ENCODE measurements at regions not wholly inside any gene's neighbourhood (a gene's known extent, or its start where the extent isn't known, plus 50 kb on each side); places are given as distances from the start of the nearest gene placed in this dataset.

DNA sequence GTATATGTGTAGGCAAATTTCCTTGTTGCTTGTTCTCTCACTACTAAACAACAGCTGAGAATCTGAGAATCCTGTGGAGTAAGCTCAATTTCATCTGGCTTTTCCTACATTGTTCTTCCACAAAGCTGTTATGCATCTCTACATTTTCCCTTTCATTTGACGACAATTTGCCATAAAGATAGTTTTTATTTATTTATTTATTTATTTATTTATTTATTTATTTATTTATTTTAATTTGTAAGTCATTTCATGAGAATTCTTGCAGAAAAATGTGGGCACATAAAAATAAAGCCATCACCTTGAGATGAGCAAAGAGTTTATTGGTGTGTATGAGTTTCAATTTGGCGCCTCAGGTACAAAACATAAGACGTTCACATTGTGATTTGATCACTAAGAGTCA, 545.9 kb upstream of the SEL1L start:
- no CpG with 5 or more reads among the region's 3 CpGs for WGBS (ENCODE audit: extremely low coverage, insufficient coverage, insufficient read length)

GRCh38 chr14:82080370-82080769, 546.7 kb upstream of the SEL1L start:
- Histone ChIP-seq H2AK5ac (ENCODE audit: low read length) (no peak overlapping the region), H4K8ac (ENCODE audit: low read depth, low read length) (no peak overlapping the region), H3K79me1 (ENCODE audit: low read length) (no peaks in the 10 kb centered on the region), H2BK12ac (ENCODE audit: low read length) (no peak overlapping the region), H4K91ac (ENCODE audit: low read depth, low read length) (no peak overlapping the region), H3K9ac (ENCODE audit: low read length) (no peak overlapping the region), H2BK120ac (ENCODE audit: insufficient read depth, low read length, poor library complexity) (no peak overlapping the region), H3K4ac (ENCODE audit: low read depth, low read length) (no peak overlapping the region), H3K4me1 (ENCODE audit: control insufficient read depth in 1 of 2, insufficient read depth in 2 of 2, low read length in 2 of 2) (no peaks in the 10 kb centered on the region), H3K27ac (ENCODE audit: low read depth, low read length) (no peak overlapping the region), H3K36me3 (ENCODE audit: control insufficient read depth in 1 of 2, insufficient read depth in 2 of 2, low read length in 2 of 2) (no peaks in the 10 kb centered on the region), H3K18ac (ENCODE audit: low read length) (no peak overlapping the region), H2BK5ac (ENCODE audit: low read depth, low read length, poor library complexity) (no peak overlapping the region), H4K12ac (ENCODE audit: low read depth, low read length) (no peak overlapping the region), H2AFZ (ENCODE audit: insufficient read depth, low read length, poor library complexity) (no peak overlapping the region), H3K4me2 (ENCODE audit: low read length) (no peak overlapping the region), H3K23ac (ENCODE audit: low read length) (no peak overlapping the region), H3K4me3 (ENCODE audit: low read depth, low read length) (no peak overlapping the region), H3K27me3 (ENCODE audit: insufficient read depth, low read length) (no peaks in the 10 kb centered on the region), H3K9me3 (ENCODE audit: insufficient read depth, low read depth, low read length) (no peaks in the 10 kb centered on the region), H3K14ac (ENCODE audit: low read length) (no peak overlapping the region), H3K79me2 (ENCODE audit: control insufficient read depth, insufficient read depth, low read length, poor library complexity) (no peaks in the 10 kb centered on the region)
- DNase-seq = no peak
- WGBS (ENCODE audit: extremely low coverage, insufficient coverage, insufficient read length) = no CpG with 5 or more reads among the region's 4 CpGs

More for the DNA sequence above, 545.9 kb upstream of the SEL1L start:
- no peak overlapping the region for H2AFZ ChIP-seq (ENCODE audit: insufficient read depth, low read length, poor library complexity)
- no peak overlapping the region for H3K23ac ChIP-seq (ENCODE audit: low read length)
- H3K27me3 ChIP-seq (ENCODE audit: insufficient read depth, low read length) = no peaks in the 10 kb centered on the region
- H3K79me1 ChIP-seq (ENCODE audit: low read length) = no peaks in the 10 kb centered on the region
- no peak overlapping the region for H4K8ac ChIP-seq (ENCODE audit: low read depth, low read length)
- H2AK5ac ChIP-seq (ENCODE audit: low read length) = no peak overlapping the region
- H3K14ac ChIP-seq (ENCODE audit: low read length) = no peak overlapping the region
- H3K36me3 ChIP-seq (ENCODE audit: control insufficient read depth in 1 of 2, insufficient read depth in 2 of 2, low read length in 2 of 2) = no peaks in the 10 kb centered on the region
- no peaks in the 10 kb centered on the region for H3K4me1 ChIP-seq (ENCODE audit: control insufficient read depth in 1 of 2, insufficient read depth in 2 of 2, low read length in 2 of 2)
- no peak overlapping the region for H3K27ac ChIP-seq (ENCODE audit: low read depth, low read length)
- no peak for DNase-seq
- H3K79me2 ChIP-seq (ENCODE audit: control insufficient read depth, insufficient read depth, low read length, poor library complexity) = no peaks in the 10 kb centered on the region
- H2BK5ac ChIP-seq (ENCODE audit: low read depth, low read length, poor library complexity) = no peak overlapping the region
- no peak overlapping the region for H3K4me3 ChIP-seq (ENCODE audit: low read depth, low read length)
- no peak overlapping the region for H3K4ac ChIP-seq (ENCODE audit: low read depth, low read length)
- no peak overlapping the region for H2BK12ac ChIP-seq (ENCODE audit: low read length)
- H2BK120ac ChIP-seq (ENCODE audit: insufficient read depth, low read length, poor library complexity) = no peak overlapping the region
- no peak overlapping the region for H4K12ac ChIP-seq (ENCODE audit: low read depth, low read length)
- no peak overlapping the region for H3K18ac ChIP-seq (ENCODE audit: low read length)
- no peak overlapping the region for H3K9ac ChIP-seq (ENCODE audit: low read length)
- no peak overlapping the region for H4K91ac ChIP-seq (ENCODE audit: low read depth, low read length)
- no peak overlapping the region for H3K4me2 ChIP-seq (ENCODE audit: low read length)
- no peaks in the 10 kb centered on the region for H3K9me3 ChIP-seq (ENCODE audit: insufficient read depth, low read depth, low read length)

DNA sequence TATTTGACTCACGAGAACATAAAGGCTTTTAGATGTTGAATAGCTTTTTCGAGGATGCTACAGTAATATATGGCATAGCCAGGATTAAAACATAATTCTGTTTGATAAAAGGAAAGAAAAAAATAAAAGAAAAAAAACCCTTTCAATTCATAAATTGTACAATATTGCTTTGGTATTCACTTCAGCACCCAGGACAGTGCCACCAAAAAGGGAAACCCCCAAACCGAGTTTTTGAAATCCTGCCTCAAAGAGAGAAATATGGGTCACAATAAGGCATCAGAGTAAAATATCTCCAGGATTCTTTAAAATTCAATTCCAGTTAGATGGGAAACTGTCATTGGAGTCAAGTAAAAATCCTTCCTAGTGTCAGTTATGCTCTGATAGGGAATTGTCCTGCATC, 551.2 kb upstream of the SEL1L start:
- H4K8ac ChIP-seq (ENCODE audit: low read depth, low read length) = no peak overlapping the region

DNA sequence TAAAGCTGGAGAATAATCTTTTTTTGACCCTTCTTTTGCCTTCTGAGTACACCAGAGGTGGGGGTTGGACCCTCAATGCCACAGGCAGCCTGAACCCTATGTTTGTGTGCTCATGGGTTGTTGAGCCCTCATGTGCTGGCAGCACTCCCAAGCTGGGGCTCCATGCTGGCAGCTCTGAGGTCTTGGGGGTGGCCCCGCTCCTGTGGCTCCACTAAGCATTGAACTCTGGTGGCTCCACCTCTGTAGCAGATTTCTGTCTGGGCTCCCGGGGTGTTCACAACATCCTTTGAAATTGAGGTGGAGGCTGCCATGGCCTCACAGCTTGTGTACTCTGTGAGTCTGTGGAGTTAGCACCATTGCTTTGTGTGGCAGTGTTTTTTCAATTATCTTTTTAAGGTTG, 557.4 kb upstream of the SEL1L start:
- Histone ChIP-seq H3K9ac (ENCODE audit: low read length) (no peak overlapping the region), H2AK5ac (ENCODE audit: low read length) (no peak overlapping the region), H4K12ac (ENCODE audit: low read depth, low read length) (no peak overlapping the region), H3K79me2 (ENCODE audit: control insufficient read depth, insufficient read depth, low read length, poor library complexity) (no peaks in the 10 kb centered on the region), H2BK12ac (ENCODE audit: low read length) (no peak overlapping the region), H3K27ac (ENCODE audit: low read depth, low read length) (no peak overlapping the region), H3K9me3 (ENCODE audit: insufficient read depth, low read depth, low read length) (no peaks in the 10 kb centered on the region), H2BK5ac (ENCODE audit: low read depth, low read length, poor library complexity) (no peak overlapping the region), H3K4me1 (ENCODE audit: control insufficient read depth in 1 of 2, insufficient read depth in 2 of 2, low read length in 2 of 2) (no peaks in the 10 kb centered on the region), H3K4me3 (ENCODE audit: low read depth, low read length) (no peak overlapping the region), H3K23ac (ENCODE audit: low read length) (no peak overlapping the region), H3K36me3 (ENCODE audit: control insufficient read depth in 1 of 2, insufficient read depth in 2 of 2, low read length in 2 of 2) (no peaks in the 10 kb centered on the region), H3K27me3 (ENCODE audit: insufficient read depth, low read length) (no peaks in the 10 kb centered on the region), H3K18ac (ENCODE audit: low read length) (no peak overlapping the region), H4K8ac (ENCODE audit: low read depth, low read length) (no peak overlapping the region), H2BK120ac (ENCODE audit: insufficient read depth, low read length, poor library complexity) (no peak overlapping the region), H3K14ac (ENCODE audit: low read length) (no peak overlapping the region), H3K4me2 (ENCODE audit: low read length) (no peak overlapping the region), H3K79me1 (ENCODE audit: low read length) (no peaks in the 10 kb centered on the region), H2AFZ (ENCODE audit: insufficient read depth, low read length, poor library complexity) (no peak overlapping the region), H4K91ac (ENCODE audit: low read depth, low read length) (no peak overlapping the region), H3K4ac (ENCODE audit: low read depth, low read length) (no peak overlapping the region)
- no peak for DNase-seq
- no CpG with 5 or more reads among the region's 2 CpGs for WGBS (ENCODE audit: extremely low coverage, insufficient coverage, insufficient read length)

More for the DNA sequence above, 551.2 kb upstream of the SEL1L start:
- Histone ChIP-seq H3K14ac (ENCODE audit: low read length) (no peak overlapping the region), H3K23ac (ENCODE audit: low read length) (no peak overlapping the region), H4K91ac (ENCODE audit: low read depth, low read length) (no peak overlapping the region), H3K27ac (ENCODE audit: low read depth, low read length) (no peak overlapping the region), H3K4me3 (ENCODE audit: low read depth, low read length) (no peak overlapping the region), H3K4me1 (ENCODE audit: control insufficient read depth in 1 of 2, insufficient read depth in 2 of 2, low read length in 2 of 2) (no peaks in the 10 kb centered on the region), H3K18ac (ENCODE audit: low read length) (no peak overlapping the region), H3K27me3 (ENCODE audit: insufficient read depth, low read length) (no peaks in the 10 kb centered on the region), H3K36me3 (ENCODE audit: control insufficient read depth in 1 of 2, insufficient read depth in 2 of 2, low read length in 2 of 2) (no peaks in the 10 kb centered on the region), H3K4ac (ENCODE audit: low read depth, low read length) (no peak overlapping the region), H3K4me2 (ENCODE audit: low read length) (no peak overlapping the region), H4K12ac (ENCODE audit: low read depth, low read length) (no peak overlapping the region), H2BK12ac (ENCODE audit: low read length) (no peak overlapping the region), H2BK5ac (ENCODE audit: low read depth, low read length, poor library complexity) (no peak overlapping the region), H3K79me1 (ENCODE audit: low read length) (no peaks in the 10 kb centered on the region), H3K9me3 (ENCODE audit: insufficient read depth, low read depth, low read length) (no peaks in the 10 kb centered on the region), H3K9ac (ENCODE audit: low read length) (no peak overlapping the region), H2BK120ac (ENCODE audit: insufficient read depth, low read length, poor library complexity) (no peak overlapping the region), H2AFZ (ENCODE audit: insufficient read depth, low read length, poor library complexity) (no peak overlapping the region), H2AK5ac (ENCODE audit: low read length) (no peak overlapping the region), H3K79me2 (ENCODE audit: control insufficient read depth, insufficient read depth, low read length, poor library complexity) (no peaks in the 10 kb centered on the region)
- WGBS (ENCODE audit: extremely low coverage, insufficient coverage, insufficient read length) = no CpG with 5 or more reads among the region's 3 CpGs
- DNase-seq = no peak
